T-helper 2 cell treated with Interferon-gamma antibody and Interleukin-4, amounts not matched to agents 5 μg/mL and 100 μg/mL, for 36 hours (primary cell): ENCODE measurements at regions not wholly inside any gene's neighbourhood (a gene's known extent, or its start where the extent isn't known, plus 50 kb on each side); places are given as distances from the start of the nearest gene placed in this dataset.
"Not testable (repeated sequence)": the region's sequence is repeated elsewhere in the genome, so short reads cannot be mapped to it uniquely, and the experiment has no call there.

Source experiments
- DNase-seq: peaks from one replicate; pipeline ENCODE4 v3.0.0; 2021; ENCODE audit warnings: low spot score
- H3K27ac Mint-ChIP-seq: one replicate; pipeline ENCODE4 v1.8.0; 2021; ENCODE audit warnings: mild to moderate bottlenecking, mixed read lengths
- H3K27me3 Mint-ChIP-seq: one replicate; pipeline ENCODE4 v1.8.0; 2021; ENCODE audit warnings: low read depth, mixed read lengths
- H3K36me3 Mint-ChIP-seq: one replicate; pipeline ENCODE4 v1.8.0; 2021; ENCODE audit warnings: low read depth, mixed read lengths
- H3K4me1 Mint-ChIP-seq: one replicate; pipeline ENCODE4 v1.8.0; 2021; ENCODE audit warnings: low read depth, mixed read lengths
- H3K4me3 Mint-ChIP-seq: one replicate; pipeline ENCODE4 v1.8.0; 2022; ENCODE audit warnings: mild to moderate bottlenecking, moderate library complexity, mixed read lengths
- H3K9me3 Mint-ChIP-seq: one replicate; pipeline ENCODE4 v1.8.0; 2021; ENCODE audit warnings: mixed read lengths

GRCh38 chrX:138929926-138930582, 218.5 kb upstream of the FGF13 start:
- no peak for DNase-seq
- H3K27ac Mint-ChIP-seq = no peak overlapping the region
- H3K9me3 Mint-ChIP-seq = no peaks in the 10 kb centered on the region
- H3K27me3 Mint-ChIP-seq = no peaks in the 10 kb centered on the region
- H3K36me3 Mint-ChIP-seq = no peaks in the 10 kb centered on the region
- H3K4me1 Mint-ChIP-seq = no peaks in the 10 kb centered on the region
- no peak overlapping the region for H3K4me3 Mint-ChIP-seq

- Mint-ChIP-seq H3K36me3 (no peaks in the 10 kb centered on the region), H3K27ac (no peak overlapping the region), H3K9me3 (no peaks in the 10 kb centered on the region), H3K4me3 (no peak overlapping the region), H3K27me3 (no peaks in the 10 kb centered on the region), H3K4me1 (no peaks in the 10 kb centered on the region)
- no peak for DNase-seq
These were observed 217.4 kb upstream of the FGF13 start for GRCh38 chrX:138928737-138929459.

- H3K27me3 Mint-ChIP-seq = no peaks in the 10 kb centered on the region
These were observed 213.8 kb upstream of the FGF13 start for GRCh38 chrX:138925330-138925729.

GRCh38 chrX:138923805-138924204, 212.3 kb upstream of the FGF13 start:
- no peaks in the 10 kb centered on the region for H3K27me3 Mint-ChIP-seq

More at GRCh38 chrX:138925330-138925729, 213.8 kb upstream of the FGF13 start:
- H3K27ac Mint-ChIP-seq = no peak overlapping the region
- no peak for DNase-seq
- no peaks in the 10 kb centered on the region for H3K9me3 Mint-ChIP-seq
- H3K36me3 Mint-ChIP-seq = no peaks in the 10 kb centered on the region
- H3K4me1 Mint-ChIP-seq = no peaks in the 10 kb centered on the region
- H3K4me3 Mint-ChIP-seq = no peak overlapping the region

GRCh38 chrX:138921031-138921430, 209.5 kb upstream of the FGF13 start:
- no peaks in the 10 kb centered on the region for H3K27me3 Mint-ChIP-seq
- no peak overlapping the region for H3K27ac Mint-ChIP-seq
- H3K4me1 Mint-ChIP-seq = no peaks in the 10 kb centered on the region
- H3K4me3 Mint-ChIP-seq = no peak overlapping the region
- no peak for DNase-seq
- no peaks in the 10 kb centered on the region for H3K36me3 Mint-ChIP-seq
- H3K9me3 Mint-ChIP-seq = no peaks in the 10 kb centered on the region

More at GRCh38 chrX:138923805-138924204, 212.3 kb upstream of the FGF13 start:
- no peaks in the 10 kb centered on the region for H3K4me1 Mint-ChIP-seq
- no peak for DNase-seq
- H3K9me3 Mint-ChIP-seq = no peaks in the 10 kb centered on the region
- H3K4me3 Mint-ChIP-seq = no peak overlapping the region
- H3K36me3 Mint-ChIP-seq = no peaks in the 10 kb centered on the region
- H3K27ac Mint-ChIP-seq = no peak overlapping the region

- no peaks in the 10 kb centered on the region for H3K36me3 Mint-ChIP-seq
- DNase-seq = no peak
These were observed 206.3 kb upstream of the FGF13 start for GRCh38 chrX:138917781-138918180.

GRCh38 chrX:138914767-138915166, 203.2 kb upstream of the FGF13 start:
- no peak for DNase-seq
- H3K36me3 Mint-ChIP-seq = no peaks in the 10 kb centered on the region
- no peaks in the 10 kb centered on the region for H3K4me1 Mint-ChIP-seq
- no peak overlapping the region for H3K4me3 Mint-ChIP-seq
- H3K27me3 Mint-ChIP-seq = no peaks in the 10 kb centered on the region
- no peaks in the 10 kb centered on the region for H3K9me3 Mint-ChIP-seq
- no peak overlapping the region for H3K27ac Mint-ChIP-seq

More at GRCh38 chrX:138917781-138918180, 206.3 kb upstream of the FGF13 start:
- no peak overlapping the region for H3K4me3 Mint-ChIP-seq
- no peaks in the 10 kb centered on the region for H3K4me1 Mint-ChIP-seq
- no peaks in the 10 kb centered on the region for H3K27me3 Mint-ChIP-seq
- H3K9me3 Mint-ChIP-seq = no peaks in the 10 kb centered on the region
- no peak overlapping the region for H3K27ac Mint-ChIP-seq

GRCh38 chrX:138908577-138908976, 197.1 kb upstream of the FGF13 start:
- no peaks in the 10 kb centered on the region for H3K27me3 Mint-ChIP-seq
- H3K36me3 Mint-ChIP-seq = no peaks in the 10 kb centered on the region
- H3K27ac Mint-ChIP-seq = no peak overlapping the region
- H3K4me1 Mint-ChIP-seq = no peaks in the 10 kb centered on the region
- H3K9me3 Mint-ChIP-seq = no peaks in the 10 kb centered on the region
- no peak overlapping the region for H3K4me3 Mint-ChIP-seq
- no peak for DNase-seq

- no peak for DNase-seq
- Mint-ChIP-seq H3K27ac (no peak overlapping the region), H3K36me3 (no peaks in the 10 kb centered on the region), H3K27me3 (no peaks in the 10 kb centered on the region), H3K4me1 (no peaks in the 10 kb centered on the region), H3K9me3 (no peaks in the 10 kb centered on the region), H3K4me3 (no peak overlapping the region)
These were observed 186.3 kb upstream of the FGF13 start for GRCh38 chrX:138897621-138898492.

- Mint-ChIP-seq H3K4me1 (no peaks in the 10 kb centered on the region), H3K27ac (no peak overlapping the region), H3K9me3 (no peaks in the 10 kb centered on the region), H3K36me3 (no peaks in the 10 kb centered on the region), H3K4me3 (no peak overlapping the region), H3K27me3 (no peaks in the 10 kb centered on the region)
- DNase-seq = no peak
These were observed 179.0 kb upstream of the FGF13 start for GRCh38 chrX:138890491-138890890.

- Mint-ChIP-seq H3K9me3 (no peaks in the 10 kb centered on the region), H3K27ac (no peak overlapping the region), H3K4me3 (no peak overlapping the region), H3K36me3 (no peaks in the 10 kb centered on the region), H3K27me3 (no peaks in the 10 kb centered on the region), H3K4me1 (no peaks in the 10 kb centered on the region)
- DNase-seq = no peak
These were observed 177.6 kb upstream of the FGF13 start for GRCh38 chrX:138889149-138889548.

- no peaks in the 10 kb centered on the region for H3K4me1 Mint-ChIP-seq
- no peaks in the 10 kb centered on the region for H3K27me3 Mint-ChIP-seq
- no peak overlapping the region for H3K4me3 Mint-ChIP-seq
- H3K9me3 Mint-ChIP-seq = no peaks in the 10 kb centered on the region
- no peak overlapping the region for H3K27ac Mint-ChIP-seq
- H3K36me3 Mint-ChIP-seq = no peaks in the 10 kb centered on the region
- DNase-seq = no peak
These were observed 175.3 kb upstream of the FGF13 start for GRCh38 chrX:138886769-138887168.

GRCh38 chrX:138885886-138886285, 174.4 kb upstream of the FGF13 start:
- no peaks in the 10 kb centered on the region for H3K27me3 Mint-ChIP-seq
- no peaks in the 10 kb centered on the region for H3K4me1 Mint-ChIP-seq
- no peak overlapping the region for H3K4me3 Mint-ChIP-seq
- no peaks in the 10 kb centered on the region for H3K36me3 Mint-ChIP-seq
- no peaks in the 10 kb centered on the region for H3K9me3 Mint-ChIP-seq
- DNase-seq = no peak
- H3K27ac Mint-ChIP-seq = no peak overlapping the region

GRCh38 chrX:138880293-138880692, 168.8 kb upstream of the FGF13 start:
- not testable (repeated sequence) for H3K27me3 Mint-ChIP-seq, H3K27ac Mint-ChIP-seq, H3K36me3 Mint-ChIP-seq, DNase-seq, H3K9me3 Mint-ChIP-seq, H3K4me3 Mint-ChIP-seq, H3K4me1 Mint-ChIP-seq
